DND-41 (cell line): ENCODE measurements at regions not wholly inside any gene's neighbourhood (a gene's known extent, or its start where the extent isn't known, plus 50 kb on each side); places are given as distances from the start of the nearest gene placed in this dataset.

ENCODE experiments used
- CTCF ChIP-seq: IDR thresholded peaks from 2 replicates; pipeline ENCODE4 v1.5.1; 2012; ENCODE audit warnings: borderline replicate concordance, low read length, moderate library complexity, mild to moderate bottlenecking; ENCODE audit not compliant: poor library complexity, severe bottlenecking; ENCODE audit errors: extremely low read depth
- EZH2 ChIP-seq: IDR thresholded peaks from 3 replicates; pipeline ENCODE4 v1.6.1; 2012; ENCODE audit warnings: borderline replicate concordance, low read depth, mild to moderate bottlenecking, moderate library complexity, low read length, inconsistent platforms; ENCODE audit not compliant: severe bottlenecking

GRCh38 chr15:45794304-45794703 is 159.5 kb downstream of the SQOR start:
- no peak for TF ChIP-seq CTCF
- no peak for TF ChIP-seq EZH2
